ENCODE measurements at regions not wholly inside any gene's neighbourhood (a gene's known extent, or its start where the extent isn't known, plus 50 kb on each side); places are given as distances from the start of the nearest gene placed in this dataset.
"Not testable (repeated sequence)": the region's sequence is repeated elsewhere in the genome, so short reads cannot be mapped to it uniquely, and the experiment has no call there.

DNA sequence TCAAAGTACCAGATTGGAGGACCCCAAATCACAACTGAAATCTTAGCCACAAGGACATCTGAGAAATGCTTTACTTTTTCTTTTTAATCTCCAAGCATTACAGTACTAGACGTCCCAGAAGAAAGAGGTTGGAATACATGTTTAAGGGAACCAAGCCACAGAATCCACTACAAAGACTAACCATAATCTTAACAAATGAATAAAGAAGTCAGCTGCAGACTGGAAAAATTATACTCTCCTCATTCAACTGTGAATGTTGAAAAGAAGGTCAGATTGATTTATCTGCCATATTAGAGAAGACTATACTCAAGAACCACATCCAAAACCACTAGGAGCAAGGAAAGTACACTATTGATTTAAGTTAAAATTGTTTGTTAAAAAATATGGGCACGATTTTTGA lies 102.1 kb upstream of the ABCB5 start:
- ATAC-seq (no peak), DNase-seq (ENCODE audit: low spot score) (no peak)
- intact Hi-C loops (cut with DNase I) = no loop called here

- intact Hi-C loops (cut with DNase I) = no loop called here
- no peak for DNase-seq (ENCODE audit: low spot score)
- no peak for ATAC-seq
Measured at GRCh38 chr7:20513897-20514296, 101.6 kb upstream of the ABCB5 start.

- DNase-seq (ENCODE audit: low spot score) (peak; percentile 76), ATAC-seq (peak; percentile 32)
- intact Hi-C loops (cut with DNase I) = no loop called here
Measured at GRCh38 chr7:20514364-20514763, 101.1 kb upstream of the ABCB5 start.

DNA sequence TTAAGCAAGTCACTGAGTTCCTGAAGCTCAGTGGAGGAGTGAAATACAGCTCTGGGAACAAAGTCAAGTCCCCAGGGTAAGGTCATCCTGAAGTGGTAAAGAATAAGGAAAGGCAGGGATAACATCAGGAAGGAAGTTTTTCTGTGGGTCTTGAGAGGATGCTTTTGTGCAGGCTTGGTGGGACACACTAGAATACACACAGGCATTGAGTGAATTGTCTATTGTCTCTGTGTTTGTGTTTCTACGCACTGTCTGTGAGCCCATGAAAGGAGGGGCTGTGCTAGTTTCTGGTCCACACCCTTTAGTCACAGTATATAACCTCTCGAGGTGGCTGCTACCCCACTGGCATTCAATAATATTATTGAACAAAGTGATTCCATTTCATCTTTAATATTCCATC lies 95.8 kb upstream of the ABCB5 start:
- intact Hi-C loops (cut with DNase I) = no loop called here
- no peak for ATAC-seq
- no peak for DNase-seq (ENCODE audit: low spot score)

- intact Hi-C loops (cut with DNase I) = no loop called here
- ATAC-seq (no peak), DNase-seq (ENCODE audit: low spot score) (no peak)
Measured at GRCh38 chr7:20520530-20520929, 94.9 kb upstream of the ABCB5 start.

- intact Hi-C loops (cut with DNase I) = no loop called here
- DNase-seq (ENCODE audit: low spot score) (no peak), ATAC-seq (no peak)
Measured at GRCh38 chr7:20521243-20521642, 94.2 kb upstream of the ABCB5 start.

GRCh38 chr7:20529260-20529659 lies 86.2 kb upstream of the ABCB5 start:
- DNase-seq (ENCODE audit: low spot score) (no peak), ATAC-seq (no peak)
- intact Hi-C loops (cut with DNase I) = no loop called here

DNA sequence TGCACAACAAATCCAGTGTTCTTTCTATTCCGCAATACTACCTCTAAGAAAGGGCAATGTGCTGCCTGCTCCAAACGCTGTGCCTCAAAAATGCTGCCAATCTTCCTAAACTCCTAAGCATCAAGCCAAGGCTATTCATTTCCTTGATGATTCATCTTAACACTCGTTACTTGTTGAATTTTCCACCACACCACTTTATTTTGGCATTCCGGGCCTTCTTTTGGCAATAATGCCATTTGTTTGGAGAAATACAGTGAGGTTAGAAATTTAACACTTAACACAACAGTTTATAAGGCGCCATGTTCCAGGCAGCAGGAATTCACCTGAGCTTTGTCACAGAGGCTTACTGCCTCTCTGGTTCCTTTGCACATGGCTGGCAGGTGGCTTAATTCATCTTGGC lies 82.6 kb upstream of the ABCB5 start:
- intact Hi-C loops (cut with DNase I) = no loop called here
- ATAC-seq (no peak), DNase-seq (ENCODE audit: low spot score) (no peak)

DNA sequence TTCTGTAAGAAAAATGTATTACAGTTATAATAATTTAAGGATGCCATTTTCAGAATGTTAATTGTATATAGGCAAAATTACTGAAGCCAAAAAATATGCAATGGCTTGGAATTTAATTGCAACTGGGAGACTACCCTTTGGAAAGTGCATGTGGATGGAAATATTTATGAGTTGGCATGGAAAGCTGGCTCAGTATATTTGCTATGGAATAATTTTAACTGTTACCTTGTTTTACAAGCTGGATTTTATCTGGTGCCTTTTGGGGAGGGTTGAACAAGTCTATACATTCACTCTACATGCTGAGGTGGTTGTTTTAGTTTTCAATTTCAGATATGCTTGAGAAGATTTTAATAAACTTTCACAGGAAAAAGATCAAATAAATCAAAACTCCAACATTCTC lies 80.9 kb upstream of the ABCB5 start:
- intact Hi-C loops (cut with DNase I) = no loop called here
- DNase-seq (ENCODE audit: low spot score) = no peak
- ATAC-seq = no peak

DNA sequence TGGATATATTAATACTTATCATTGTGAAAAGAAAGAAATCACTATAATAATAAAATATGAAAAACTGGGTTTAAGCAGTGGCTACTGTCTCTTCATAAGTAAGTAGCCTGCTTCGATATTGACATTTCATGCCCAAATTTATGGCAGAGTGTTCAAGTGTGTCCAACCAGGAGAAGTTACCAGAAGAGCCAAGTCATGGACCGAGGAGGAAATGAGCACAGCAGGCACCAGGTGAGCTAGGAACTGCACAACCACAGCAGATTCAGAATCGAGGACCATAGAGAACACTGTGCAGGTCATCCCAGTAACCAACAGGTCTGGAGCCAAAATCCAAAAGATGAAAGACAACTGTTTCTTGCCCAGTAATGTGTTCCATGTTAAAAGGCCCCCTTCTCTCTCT lies 79.9 kb upstream of the ABCB5 start:
- ATAC-seq (no peak), DNase-seq (ENCODE audit: low spot score) (no peak)
- intact Hi-C loops (cut with DNase I) = no loop called here

- no peak for DNase-seq (ENCODE audit: low spot score)
- intact Hi-C loops (cut with DNase I) = no loop called here
- ATAC-seq = no peak
Measured at GRCh38 chr7:20539201-20539600, 76.3 kb upstream of the ABCB5 start.

GRCh38 chr7:20541608-20542349 lies 73.7 kb upstream of the ABCB5 start:
- DNase-seq (ENCODE audit: low spot score) (no peak), ATAC-seq (no peak)
- intact Hi-C loops (cut with DNase I) = no loop called here

- ATAC-seq (peak; percentile 87), DNase-seq (ENCODE audit: low spot score) (no peak)
- intact Hi-C loops (cut with DNase I) = no loop called here
Measured at GRCh38 chr7:20542594-20542993, 72.9 kb upstream of the ABCB5 start.

DNA sequence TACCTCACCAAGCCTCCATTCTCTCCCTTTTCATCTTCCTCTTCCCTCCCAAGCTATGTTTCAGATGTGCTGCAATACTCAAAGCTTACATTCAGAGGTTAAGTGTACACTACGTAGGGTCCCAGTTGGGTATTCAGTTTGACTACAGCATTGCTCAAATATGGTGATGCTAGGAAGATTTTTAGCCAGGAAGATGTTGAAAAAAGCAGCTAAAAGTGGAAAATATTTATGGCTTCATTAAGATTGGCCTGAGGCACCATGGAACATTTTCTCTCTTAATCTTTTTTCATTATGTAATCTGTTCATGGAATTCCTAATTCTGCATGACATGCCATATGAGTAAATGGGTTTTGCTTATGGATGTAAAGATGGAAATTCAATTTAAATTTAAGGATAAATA lies 72.0 kb upstream of the ABCB5 start:
- peak; percentile 20 for ATAC-seq
- no peak for DNase-seq (ENCODE audit: low spot score)
- intact Hi-C loops (cut with DNase I) = no loop called here

DNA sequence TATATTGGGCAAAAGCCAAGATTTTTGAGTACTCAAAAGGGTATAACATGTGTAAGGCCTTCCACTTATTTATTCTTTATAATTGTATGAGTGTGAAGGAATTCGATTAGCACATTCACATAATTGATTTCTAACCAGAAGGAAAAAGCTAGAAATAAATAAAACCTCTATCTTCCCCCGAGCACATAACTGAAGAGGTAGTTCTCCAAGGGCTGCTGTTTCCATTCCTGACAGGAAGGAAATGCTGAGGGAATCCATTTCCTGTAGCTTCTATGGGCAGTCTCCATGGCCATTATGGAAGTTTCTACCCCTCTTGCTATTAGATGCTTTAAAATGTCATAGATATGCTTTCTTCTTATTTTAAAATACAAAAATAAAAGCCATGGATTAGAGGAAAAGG lies 70.5 kb upstream of the ABCB5 start:
- DNase-seq (ENCODE audit: low spot score) (no peak), ATAC-seq (no peak)
- intact Hi-C loops (cut with DNase I) = no loop called here

- intact Hi-C loops (cut with DNase I); ATAC-seq; DNase-seq (ENCODE audit: low spot score): not testable (repeated sequence)
Measured at GRCh38 chr7:20546958-20547357, 68.5 kb upstream of the ABCB5 start.

DNA sequence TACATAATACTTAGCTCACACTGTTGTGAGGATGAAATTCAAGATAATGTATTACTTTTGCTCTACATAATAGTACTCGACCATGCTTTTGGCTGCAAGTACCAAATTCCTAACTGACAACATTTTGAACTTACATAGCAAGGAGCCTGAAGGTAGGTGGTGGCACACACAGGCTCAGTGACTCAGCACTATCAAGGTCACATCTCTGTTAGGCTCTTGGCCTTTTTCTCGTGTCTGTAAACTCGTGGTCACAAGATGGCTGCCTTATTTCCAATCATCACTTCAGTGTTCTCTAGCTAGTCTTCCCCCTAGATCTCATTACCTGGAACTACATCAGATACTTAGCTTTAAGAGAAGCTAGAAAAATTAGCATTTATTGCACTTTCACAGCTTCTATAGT lies 61.4 kb upstream of the ABCB5 start:
- ATAC-seq = no peak
- intact Hi-C loops (cut with DNase I) = no loop called here
- no peak for DNase-seq (ENCODE audit: low spot score)

- intact Hi-C loops (cut with DNase I) = no loop called here
- no peak for ATAC-seq
- DNase-seq (ENCODE audit: low spot score) = no peak
Measured at GRCh38 chr7:20556091-20556490, 59.4 kb upstream of the ABCB5 start.

DNA sequence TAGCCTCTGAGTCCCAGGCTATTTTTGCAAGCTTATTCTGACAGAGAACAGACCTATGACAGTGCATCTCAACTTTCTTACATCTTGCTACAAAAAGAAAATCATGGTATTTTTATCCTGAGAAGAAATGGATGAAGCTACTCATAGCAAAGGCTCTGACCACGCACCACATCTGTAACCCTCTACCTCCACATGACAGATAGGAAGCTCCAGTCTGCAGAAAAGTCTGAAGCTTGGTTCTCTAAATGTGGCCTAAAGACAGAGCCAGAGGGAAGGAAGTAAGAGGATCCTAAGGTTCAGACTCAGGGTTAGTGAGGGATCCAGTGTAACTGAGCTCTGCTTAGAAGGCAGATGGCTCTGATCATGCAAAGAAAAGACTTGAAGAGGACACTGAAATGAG lies 58.4 kb upstream of the ABCB5 start:
- DNase-seq (ENCODE audit: low spot score) (no peak), ATAC-seq (no peak)
- intact Hi-C loops (cut with DNase I) = no loop called here

GRCh38 chr7:20558963-20559716 lies 56.3 kb upstream of the ABCB5 start:
- ATAC-seq = no peak
- intact Hi-C loops (cut with DNase I) = no loop called here
- DNase-seq (ENCODE audit: low spot score) = no peak

DNA sequence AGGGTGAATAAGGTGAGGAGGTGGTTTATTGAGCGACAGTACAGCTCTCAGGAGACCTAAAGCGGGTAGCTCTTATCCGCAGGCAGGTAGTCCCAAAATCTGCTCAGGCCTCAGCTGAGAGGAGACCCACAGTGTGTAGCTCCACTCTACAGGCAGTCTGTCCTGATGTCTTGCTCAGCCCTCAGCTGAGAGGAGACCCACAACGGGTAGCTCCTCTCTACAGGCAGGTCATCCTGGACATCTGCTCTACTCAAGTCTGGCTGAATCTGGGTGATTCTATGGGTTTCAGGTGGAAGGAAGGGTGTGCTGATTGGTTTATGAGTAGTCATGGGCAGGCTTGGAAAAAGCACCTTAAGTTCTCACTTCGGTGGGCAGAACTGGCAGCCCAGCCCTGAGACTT lies 55.6 kb upstream of the ABCB5 start:
- ATAC-seq (no peak), DNase-seq (ENCODE audit: low spot score) (no peak)
- intact Hi-C loops (cut with DNase I) = no loop called here
